Memory B cell (primary cell): ENCODE measurements at regions not wholly inside any gene's neighbourhood (a gene's known extent, or its start where the extent isn't known, plus 50 kb on each side); places are given as distances from the start of the nearest gene placed in this dataset.

Source experiments
- ATAC-seq: fragments of 150-1000 bp; cut with Tn5 transposase; 2 replicates; pipeline ENCODE4 v1.10.0; 2021; ENCODE audit warnings: low read depth, mild to moderate bottlenecking, moderate library complexity
- DNase-seq, 2 donors: peaks; one replicate each; pipeline ENCODE4 v3.0.0; 2022; ENCODE audit warnings: low spot score in 2 of 2
- H3K27ac Mint-ChIP-seq: one replicate; pipeline ENCODE4 v1.8.0; 2022; ENCODE audit warnings: mild to moderate bottlenecking, moderate library complexity, mixed read lengths
- H3K27me3 Mint-ChIP-seq: one replicate; pipeline ENCODE4 v1.8.0; 2022; ENCODE audit warnings: mixed read lengths
- H3K36me3 Mint-ChIP-seq: one replicate; pipeline ENCODE4 v1.8.0; 2022; ENCODE audit warnings: mild to moderate bottlenecking, mixed read lengths
- H3K4me1 Mint-ChIP-seq: one replicate; pipeline ENCODE4 v1.8.0; 2022; ENCODE audit warnings: mixed read lengths
- H3K4me3 Mint-ChIP-seq: one replicate; pipeline ENCODE4 v1.8.0; 2022; ENCODE audit warnings: mild to moderate bottlenecking, moderate library complexity, mixed read lengths
- H3K9me3 Mint-ChIP-seq: one replicate; pipeline ENCODE4 v1.8.0; 2022; ENCODE audit warnings: mixed read lengths

GRCh38 chr13:29713839-29714238 lies 118.4 kb upstream of the SLC7A1 start:
- no peaks in the 10 kb centered on the region for H3K9me3 Mint-ChIP-seq
- ATAC-seq: no peak
- DNase-seq: no peak

DNA sequence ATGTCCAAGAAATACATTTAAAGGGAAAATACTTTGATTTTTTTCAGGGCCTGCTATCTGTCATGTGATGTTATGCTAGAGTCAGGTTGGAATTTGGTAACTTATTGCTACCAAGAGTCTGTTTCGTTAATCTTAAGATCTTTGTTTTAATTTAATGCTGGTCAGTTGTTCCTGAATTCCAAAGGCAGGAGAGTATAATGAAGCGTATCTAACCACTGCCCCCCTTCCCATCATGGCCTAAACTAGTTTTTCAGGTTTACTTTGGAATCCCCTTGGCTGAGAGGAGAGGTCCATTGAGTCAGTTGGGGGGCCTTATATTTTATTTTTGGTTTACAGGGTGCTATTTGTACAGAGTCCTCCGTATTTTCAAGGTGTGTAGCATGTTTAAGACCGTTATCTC lies 116.3 kb upstream of the SLC7A1 start:
- Mint-ChIP-seq H3K27ac (no peak overlapping the region), H3K27me3 (peaks cover 10% of the 10 kb centered on the region), H3K4me3 (no peak overlapping the region), H3K36me3 (no peaks in the 10 kb centered on the region), H3K4me1 (no peaks in the 10 kb centered on the region), H3K9me3 (no peaks in the 10 kb centered on the region)
- ATAC-seq (no peak), DNase-seq (no peak)

More at GRCh38 chr13:29713839-29714238, 118.4 kb upstream of the SLC7A1 start:
- Mint-ChIP-seq H3K27me3 (peaks cover 15% of the 10 kb centered on the region), H3K27ac (no peak overlapping the region), H3K4me3 (no peak overlapping the region), H3K4me1 (no peaks in the 10 kb centered on the region), H3K36me3 (no peaks in the 10 kb centered on the region)

DNA sequence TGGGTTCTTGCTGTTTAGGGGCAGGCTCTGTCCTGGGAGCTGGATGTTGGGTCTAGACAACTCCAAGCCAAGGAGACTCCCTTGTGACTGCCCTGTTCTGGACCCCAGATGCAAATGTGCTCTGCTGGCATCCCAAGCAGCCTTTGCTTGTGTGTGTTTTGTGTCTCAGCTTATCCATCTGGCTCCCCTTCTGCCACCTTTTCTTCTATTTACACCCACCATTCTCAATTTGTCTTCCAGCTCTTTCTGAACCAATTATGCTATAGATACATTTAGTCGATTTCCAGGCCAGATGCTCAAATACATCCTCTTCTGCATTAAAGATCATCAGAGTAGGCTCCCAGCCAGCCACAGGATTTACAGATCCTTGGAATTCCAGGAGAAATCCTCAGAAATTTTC lies 115.0 kb upstream of the SLC7A1 start:
- no peak overlapping the region for H3K4me3 Mint-ChIP-seq

DNA sequence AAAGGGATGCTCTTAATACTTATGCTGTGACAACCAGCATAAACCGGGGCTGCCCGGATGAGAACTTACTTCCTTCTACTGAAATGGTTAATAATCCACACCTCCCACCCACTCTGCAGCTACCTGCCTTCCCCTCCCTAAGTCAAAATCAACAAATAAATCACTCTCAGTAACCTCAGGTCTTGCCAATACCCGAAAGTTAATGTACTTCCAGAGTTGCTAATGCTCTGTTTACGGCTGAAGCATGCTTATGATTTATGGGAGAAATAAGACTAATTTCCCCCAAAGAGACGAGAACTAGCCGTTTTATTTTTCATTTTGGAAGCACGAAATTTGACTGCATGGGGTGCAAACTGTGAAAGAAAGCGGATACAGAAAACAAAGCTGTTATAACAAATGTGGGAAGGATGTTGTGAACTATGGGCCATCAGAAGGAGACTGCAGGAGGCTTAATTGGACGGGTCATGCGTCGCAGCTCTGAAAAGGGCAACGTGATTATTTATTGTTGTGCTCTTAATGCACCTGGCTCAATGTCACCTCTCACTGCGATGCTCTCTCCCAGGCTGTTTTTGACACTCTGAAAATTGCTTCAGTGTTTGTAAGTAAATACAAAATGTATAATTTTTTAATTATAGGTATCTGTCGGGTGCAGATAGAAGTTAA lies 114.0 kb upstream of the SLC7A1 start:
- H3K9me3 Mint-ChIP-seq: no peaks in the 10 kb centered on the region
- no peaks in the 10 kb centered on the region for H3K36me3 Mint-ChIP-seq
- DNase-seq: no peak
- H3K27me3 Mint-ChIP-seq: peaks cover 9% of the 10 kb centered on the region
- no peak overlapping the region for H3K4me3 Mint-ChIP-seq
- H3K27ac Mint-ChIP-seq: no peak overlapping the region
- no peak for ATAC-seq
- H3K4me1 Mint-ChIP-seq: no peaks in the 10 kb centered on the region

More for the DNA sequence above, 115.0 kb upstream of the SLC7A1 start:
- H3K27ac Mint-ChIP-seq: no peak overlapping the region
- no peaks in the 10 kb centered on the region for H3K36me3 Mint-ChIP-seq
- ATAC-seq (no peak), DNase-seq (no peak)
- H3K27me3 Mint-ChIP-seq: peaks cover 9% of the 10 kb centered on the region
- H3K9me3 Mint-ChIP-seq: no peaks in the 10 kb centered on the region
- no peaks in the 10 kb centered on the region for H3K4me1 Mint-ChIP-seq

DNA sequence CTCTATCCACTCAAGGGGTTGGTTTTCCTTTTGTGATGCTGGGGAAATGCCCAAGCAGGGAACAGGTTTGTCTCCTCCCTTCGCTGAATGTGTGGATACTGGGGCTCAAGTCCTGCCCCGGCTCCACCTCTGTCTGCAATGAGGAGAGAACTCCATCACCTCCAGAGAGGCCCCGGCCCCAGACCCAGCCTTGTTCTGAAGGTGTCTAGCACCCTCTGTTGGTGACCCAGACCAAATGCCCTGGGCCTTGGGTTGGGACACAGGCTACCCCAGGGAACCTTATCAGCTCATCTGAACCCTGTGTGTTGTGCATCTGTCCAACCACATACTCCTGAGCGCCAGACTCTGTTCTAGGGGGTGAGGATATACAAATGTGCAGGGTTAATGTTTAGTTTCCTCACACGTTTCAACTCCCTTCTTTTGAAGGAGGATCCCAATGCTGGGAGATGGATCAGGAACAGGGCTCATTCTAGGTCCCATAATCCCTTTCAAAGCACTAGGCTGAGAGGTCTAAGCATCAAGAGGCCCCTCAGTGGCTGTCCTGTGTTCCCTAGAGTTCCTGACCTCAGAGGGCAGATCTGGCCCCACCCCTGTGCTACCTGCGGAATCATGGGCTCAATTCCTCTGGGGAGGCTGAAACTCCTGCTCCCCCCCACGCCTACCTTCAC lies 112.5 kb upstream of the SLC7A1 start:
- H3K36me3 Mint-ChIP-seq: no peaks in the 10 kb centered on the region
- no peak overlapping the region for H3K27ac Mint-ChIP-seq
- no peaks in the 10 kb centered on the region for H3K9me3 Mint-ChIP-seq
- peak; percentile 23 to 30 for DNase-seq
- peak; percentile 78 for ATAC-seq
- H3K27me3 Mint-ChIP-seq: peaks cover 11% of the 10 kb centered on the region
- H3K4me3 Mint-ChIP-seq: no peak overlapping the region
- H3K4me1 Mint-ChIP-seq: no peaks in the 10 kb centered on the region

DNA sequence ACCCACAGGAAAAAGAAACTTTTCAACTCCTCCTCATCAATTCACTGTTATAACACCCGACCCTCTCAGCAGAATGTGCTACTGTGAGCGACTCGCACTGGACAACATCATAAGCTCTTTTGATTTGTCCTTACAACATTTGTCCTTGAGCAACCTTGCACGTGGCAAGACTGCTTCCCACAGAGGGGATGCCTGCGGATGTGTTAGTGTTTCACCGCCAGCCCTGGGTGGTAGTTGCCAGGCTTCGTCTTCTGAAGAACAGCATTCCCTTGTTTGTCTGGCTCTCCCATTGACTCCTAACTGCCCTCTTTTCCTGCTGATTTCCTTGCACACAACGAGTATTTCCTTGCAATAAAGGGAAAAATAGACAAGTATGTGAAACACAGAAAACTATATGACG lies 111.4 kb upstream of the SLC7A1 start:
- no peaks in the 10 kb centered on the region for H3K9me3 Mint-ChIP-seq

GRCh38 chr13:29704648-29705047 lies 109.2 kb upstream of the SLC7A1 start:
- H3K4me3 Mint-ChIP-seq: no peak overlapping the region
- ATAC-seq: no peak
- H3K4me1 Mint-ChIP-seq: no peaks in the 10 kb centered on the region
- no peak overlapping the region for H3K27ac Mint-ChIP-seq
- no peaks in the 10 kb centered on the region for H3K9me3 Mint-ChIP-seq
- no peak for DNase-seq
- no peaks in the 10 kb centered on the region for H3K36me3 Mint-ChIP-seq
- H3K27me3 Mint-ChIP-seq: peaks cover 5% of the 10 kb centered on the region

More for the DNA sequence above, 111.4 kb upstream of the SLC7A1 start:
- Mint-ChIP-seq H3K36me3 (no peaks in the 10 kb centered on the region), H3K27me3 (peaks cover 9% of the 10 kb centered on the region), H3K4me3 (no peak overlapping the region), H3K4me1 (no peaks in the 10 kb centered on the region), H3K27ac (no peak overlapping the region)
- DNase-seq (no peak), ATAC-seq (no peak)

DNA sequence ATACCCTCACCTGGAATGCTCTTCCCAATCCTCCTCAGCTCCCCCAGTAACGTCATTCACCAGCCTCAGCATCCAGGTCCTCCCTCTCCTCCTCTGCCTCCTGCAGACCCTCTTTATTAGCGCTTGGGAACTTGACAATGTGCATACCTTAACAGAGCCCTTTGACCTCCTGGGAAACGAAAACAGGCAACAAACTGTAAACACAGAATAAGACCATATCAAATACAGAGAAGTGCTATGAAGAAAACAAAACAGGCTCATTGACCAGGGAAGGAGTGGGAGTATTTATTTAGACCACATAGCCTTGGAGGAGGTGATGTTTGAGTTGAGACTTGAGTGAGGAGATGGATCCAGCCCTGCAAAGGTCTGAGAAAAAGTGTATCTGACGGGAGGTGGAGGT lies 107.9 kb upstream of the SLC7A1 start:
- H3K27ac Mint-ChIP-seq: no peak overlapping the region
- no peaks in the 10 kb centered on the region for H3K36me3 Mint-ChIP-seq
- ATAC-seq: no peak
- no peaks in the 10 kb centered on the region for H3K4me1 Mint-ChIP-seq
- peaks cover 6% of the 10 kb centered on the region for H3K27me3 Mint-ChIP-seq
- no peak overlapping the region for H3K4me3 Mint-ChIP-seq
- DNase-seq: no peak
- no peaks in the 10 kb centered on the region for H3K9me3 Mint-ChIP-seq

DNA sequence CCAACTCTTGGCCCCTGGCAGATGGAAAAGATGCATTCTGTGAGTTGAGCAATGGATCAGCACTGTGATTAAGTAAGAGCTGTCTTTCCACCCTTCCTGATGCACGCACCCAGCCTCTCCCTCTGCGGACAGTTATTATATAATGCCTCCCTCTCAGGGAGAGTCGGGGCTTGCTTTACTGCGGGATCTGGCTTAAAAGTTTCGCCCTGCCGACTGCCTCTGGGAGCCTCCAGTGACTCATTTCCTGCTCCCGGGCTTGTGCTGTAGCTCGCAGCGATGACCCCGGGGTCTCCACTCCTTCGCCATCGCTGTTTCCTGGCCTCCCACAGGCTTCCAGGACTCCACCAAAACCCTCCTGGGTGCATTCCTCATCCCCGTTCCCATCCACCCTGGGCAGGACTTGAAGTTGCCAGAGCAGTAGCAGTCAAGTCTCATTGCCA lies 107.4 kb upstream of the SLC7A1 start:
- Mint-ChIP-seq H3K9me3 (no peaks in the 10 kb centered on the region), H3K36me3 (no peaks in the 10 kb centered on the region), H3K4me3 (no peak overlapping the region), H3K27me3 (peaks cover 7% of the 10 kb centered on the region), H3K27ac (no peak overlapping the region), H3K4me1 (no peaks in the 10 kb centered on the region)
- no peak for ATAC-seq
- no peak for DNase-seq

DNA sequence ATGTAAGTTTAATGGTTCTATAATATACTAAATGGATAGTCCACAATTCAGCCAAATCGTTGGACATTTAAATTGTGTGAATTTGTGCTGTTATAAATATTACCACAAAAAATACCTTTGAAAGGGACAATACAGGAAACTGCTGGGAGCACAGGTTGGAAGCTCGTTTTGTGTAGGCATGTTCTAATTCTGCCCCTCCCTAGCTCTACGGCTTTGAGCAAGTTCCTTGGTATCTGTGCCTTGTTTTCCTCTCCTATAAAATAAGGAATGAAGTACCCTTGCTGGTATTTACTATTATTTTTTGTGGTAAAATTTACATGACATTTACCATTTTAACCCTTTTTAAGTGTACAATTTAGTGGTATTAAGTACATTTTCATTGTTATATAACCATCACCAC lies 102.6 kb upstream of the SLC7A1 start:
- no peaks in the 10 kb centered on the region for H3K4me1 Mint-ChIP-seq
- no peak overlapping the region for H3K27ac Mint-ChIP-seq
- no peak overlapping the region for H3K4me3 Mint-ChIP-seq
- no peaks in the 10 kb centered on the region for H3K9me3 Mint-ChIP-seq
- DNase-seq (no peak), ATAC-seq (no peak)
- H3K36me3 Mint-ChIP-seq: peaks cover 2% of the 10 kb centered on the region
- peaks cover 10% of the 10 kb centered on the region for H3K27me3 Mint-ChIP-seq

DNA sequence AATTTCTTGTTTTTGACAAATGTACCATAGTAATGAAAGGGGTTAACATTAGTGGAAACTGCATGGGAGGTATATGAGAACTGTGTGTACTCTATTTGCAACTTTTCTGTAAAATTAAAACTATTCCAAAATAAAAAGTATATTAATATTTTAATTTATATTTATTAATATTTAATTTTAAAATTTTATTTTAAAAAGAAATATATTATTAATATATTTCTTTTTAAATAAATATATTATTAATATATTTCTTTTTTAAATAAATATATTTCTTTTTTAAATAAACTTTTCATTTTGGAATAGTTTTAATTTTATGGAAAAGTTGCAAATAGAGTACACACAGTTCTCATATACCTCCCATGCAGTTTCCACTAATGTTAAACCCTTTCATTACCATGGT lies 101.1 kb upstream of the SLC7A1 start:
- no peak overlapping the region for H3K4me3 Mint-ChIP-seq

DNA sequence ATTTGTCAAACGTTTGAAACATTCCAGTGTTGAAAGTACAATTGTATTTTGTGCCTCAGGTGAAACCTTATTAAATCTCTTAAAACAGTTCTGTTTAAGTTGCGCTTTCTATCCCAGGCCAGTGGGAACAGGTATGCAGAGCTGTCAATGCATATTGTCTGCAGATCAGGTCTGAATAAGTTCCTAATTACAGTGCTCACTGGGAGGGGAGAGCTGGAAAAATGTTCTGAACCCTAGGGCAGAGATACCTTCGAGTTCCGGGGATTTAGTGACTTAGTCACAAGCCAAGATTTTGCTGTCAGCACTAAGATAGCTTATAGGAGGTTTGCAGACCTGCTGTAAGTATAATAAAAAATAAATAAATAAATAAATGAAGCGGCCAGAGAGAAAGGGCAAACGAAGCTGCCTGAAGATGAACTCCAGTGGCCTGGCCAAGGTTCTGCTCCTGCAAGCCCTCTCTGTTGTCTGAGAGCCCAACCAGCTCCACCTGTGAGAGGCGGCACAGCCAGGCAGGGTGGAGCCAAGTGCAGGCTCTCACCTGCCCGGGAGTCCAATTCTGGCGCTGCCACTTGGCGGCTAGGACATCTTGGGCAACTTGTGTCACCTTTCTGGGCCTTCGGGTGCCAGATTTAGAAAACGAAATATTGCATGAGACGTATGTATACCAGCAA lies 97.9 kb upstream of the SLC7A1 start:
- DNase-seq (no peak), ATAC-seq (no peak)
- no peaks in the 10 kb centered on the region for H3K9me3 Mint-ChIP-seq

More for the DNA sequence above, 101.1 kb upstream of the SLC7A1 start:
- no peak for ATAC-seq
- DNase-seq: no peak
- Mint-ChIP-seq H3K27ac (no peak overlapping the region), H3K36me3 (peaks cover 2% of the 10 kb centered on the region), H3K27me3 (peaks cover 9% of the 10 kb centered on the region), H3K9me3 (no peaks in the 10 kb centered on the region), H3K4me1 (no peaks in the 10 kb centered on the region)

GRCh38 chr13:29689548-29689947 lies 94.1 kb upstream of the SLC7A1 start:
- no peaks in the 10 kb centered on the region for H3K9me3 Mint-ChIP-seq
- no peaks in the 10 kb centered on the region for H3K36me3 Mint-ChIP-seq
- peaks cover 10% of the 10 kb centered on the region for H3K27me3 Mint-ChIP-seq
- no peaks in the 10 kb centered on the region for H3K4me1 Mint-ChIP-seq
- H3K27ac Mint-ChIP-seq: no peak overlapping the region
- no peak for ATAC-seq
- H3K4me3 Mint-ChIP-seq: no peak overlapping the region
- DNase-seq: no peak

More for the DNA sequence above, 97.9 kb upstream of the SLC7A1 start:
- no peaks in the 10 kb centered on the region for H3K4me1 Mint-ChIP-seq
- peaks cover 13% of the 10 kb centered on the region for H3K27me3 Mint-ChIP-seq
- peaks cover 2% of the 10 kb centered on the region for H3K36me3 Mint-ChIP-seq
- H3K27ac Mint-ChIP-seq: no peak overlapping the region
- no peak overlapping the region for H3K4me3 Mint-ChIP-seq

- Mint-ChIP-seq H3K9me3 (peaks cover 3% of the 10 kb centered on the region), H3K4me3 (no peak overlapping the region)
- ATAC-seq: no peak
These were observed 92.7 kb upstream of the SLC7A1 start for GRCh38 chr13:29688193-29688592.

More at GRCh38 chr13:29688193-29688592, 92.7 kb upstream of the SLC7A1 start:
- H3K36me3 Mint-ChIP-seq: no peaks in the 10 kb centered on the region
- DNase-seq: no peak
- H3K4me1 Mint-ChIP-seq: no peaks in the 10 kb centered on the region
- H3K27me3 Mint-ChIP-seq: peaks cover 10% of the 10 kb centered on the region
- H3K27ac Mint-ChIP-seq: no peak overlapping the region
